Brain microvascular endothelial cell (primary cell): ENCODE measurements at regions not wholly inside any gene's neighbourhood (a gene's known extent, or its start where the extent isn't known, plus 50 kb on each side); places are given as distances from the start of the nearest gene placed in this dataset.

ENCODE experiments used
- DNase-seq: peaks from one replicate; pipeline ENCODE4 v3.0.0-alpha.2; 2020
- H3K27ac ChIP-seq: fragments of 250-450 bp; sonication (Bioruptor Pico); 2 replicates; pipeline ENCODE4 v1.5.1; 2020; ENCODE audit warnings: mild to moderate bottlenecking, moderate library complexity
- H3K27me3 ChIP-seq: fragments of 250-450 bp; sonication (Bioruptor Pico); replicated peaks from 2 replicates; pipeline ENCODE4 v1.5.1; 2020; ENCODE audit warnings: mild to moderate bottlenecking
- H3K36me3 ChIP-seq: fragments of 250-450 bp; sonication (Bioruptor Pico); replicated peaks from 2 replicates; pipeline ENCODE4 v1.5.1; 2020; ENCODE audit warnings: mild to moderate bottlenecking
- H3K4me3 ChIP-seq: 2 replicates; pipeline ENCODE4 v1.5.1; 2011; ENCODE audit warnings: low read depth, mild to moderate bottlenecking, control low read depth, low read length, moderate library complexity
- in situ Hi-C: cut with HindIII; loops from 2 replicates; pipeline ENCODE4 v1.10.0; 2017; ENCODE audit warnings: low sequenced_read_pairs, low pct_ligation_motif_present
- TF ChIP-seq, protein P1 (sequence below): IDR thresholded peaks from 2 replicates; pipeline ENCODE4 v1.5.1; 2011; ENCODE audit warnings: low read depth, mild to moderate bottlenecking, moderate library complexity, low read length, control low read depth, inconsistent platforms; ENCODE audit errors: missing control alignments

DNA sequence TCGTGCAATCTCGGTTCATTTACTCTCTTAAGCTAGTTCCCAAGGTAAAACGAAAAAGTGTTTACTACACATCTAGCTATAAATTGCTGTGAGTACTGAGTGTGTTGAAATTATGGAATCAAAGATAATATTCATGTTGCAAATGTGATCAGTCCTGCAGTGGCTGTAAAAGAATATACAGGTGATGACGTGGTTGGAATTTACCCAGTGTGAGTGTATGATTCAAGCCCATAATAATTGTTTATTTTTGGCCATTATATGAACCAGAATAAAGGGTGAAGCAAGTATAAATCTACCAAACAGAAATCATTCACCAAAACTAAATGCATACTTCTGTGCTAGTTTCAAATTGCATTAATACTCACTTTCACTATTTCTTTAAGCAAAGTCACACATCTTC, 1363.6 kb upstream of the CHAC2 start:
- Histone ChIP-seq H3K27me3 (no peaks in the 10 kb centered on the region), H3K4me3 (no peak overlapping the region), H3K36me3 (no peaks in the 10 kb centered on the region), H3K27ac (no peak overlapping the region)
- DNase-seq = no peak
- TF ChIP-seq, protein P1, sequence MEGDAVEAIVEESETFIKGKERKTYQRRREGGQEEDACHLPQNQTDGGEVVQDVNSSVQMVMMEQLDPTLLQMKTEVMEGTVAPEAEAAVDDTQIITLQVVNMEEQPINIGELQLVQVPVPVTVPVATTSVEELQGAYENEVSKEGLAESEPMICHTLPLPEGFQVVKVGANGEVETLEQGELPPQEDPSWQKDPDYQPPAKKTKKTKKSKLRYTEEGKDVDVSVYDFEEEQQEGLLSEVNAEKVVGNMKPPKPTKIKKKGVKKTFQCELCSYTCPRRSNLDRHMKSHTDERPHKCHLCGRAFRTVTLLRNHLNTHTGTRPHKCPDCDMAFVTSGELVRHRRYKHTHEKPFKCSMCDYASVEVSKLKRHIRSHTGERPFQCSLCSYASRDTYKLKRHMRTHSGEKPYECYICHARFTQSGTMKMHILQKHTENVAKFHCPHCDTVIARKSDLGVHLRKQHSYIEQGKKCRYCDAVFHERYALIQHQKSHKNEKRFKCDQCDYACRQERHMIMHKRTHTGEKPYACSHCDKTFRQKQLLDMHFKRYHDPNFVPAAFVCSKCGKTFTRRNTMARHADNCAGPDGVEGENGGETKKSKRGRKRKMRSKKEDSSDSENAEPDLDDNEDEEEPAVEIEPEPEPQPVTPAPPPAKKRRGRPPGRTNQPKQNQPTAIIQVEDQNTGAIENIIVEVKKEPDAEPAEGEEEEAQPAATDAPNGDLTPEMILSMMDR = no peak
- in situ Hi-C loops = no loop called here

DNA sequence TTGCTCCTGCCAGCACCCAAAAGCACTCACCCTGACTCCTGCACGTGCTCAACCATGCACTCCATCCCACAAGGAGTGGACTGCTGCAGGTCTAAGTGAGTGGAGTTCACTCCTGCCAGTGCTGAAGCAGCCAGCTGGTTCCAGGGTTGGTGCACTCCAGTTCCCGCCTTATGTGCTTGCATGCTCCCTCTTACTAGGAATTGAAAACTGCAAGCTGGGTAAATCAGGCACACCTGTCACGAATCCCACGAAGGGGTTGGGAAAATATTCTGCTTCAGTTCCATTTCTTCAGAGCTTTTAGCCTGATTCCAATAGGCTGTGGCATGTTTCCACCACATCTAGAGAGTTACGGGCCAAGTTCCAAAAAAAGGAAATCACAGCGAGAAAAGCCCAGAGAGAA, 1365.5 kb upstream of the CHAC2 start:
- Histone ChIP-seq H3K36me3 (no peaks in the 10 kb centered on the region), H3K27me3 (no peaks in the 10 kb centered on the region), H3K4me3 (no peak overlapping the region), H3K27ac (no peak overlapping the region)
- in situ Hi-C loops = no loop called here
- DNase-seq = no peak
- TF ChIP-seq, protein P1 = no peak

DNA sequence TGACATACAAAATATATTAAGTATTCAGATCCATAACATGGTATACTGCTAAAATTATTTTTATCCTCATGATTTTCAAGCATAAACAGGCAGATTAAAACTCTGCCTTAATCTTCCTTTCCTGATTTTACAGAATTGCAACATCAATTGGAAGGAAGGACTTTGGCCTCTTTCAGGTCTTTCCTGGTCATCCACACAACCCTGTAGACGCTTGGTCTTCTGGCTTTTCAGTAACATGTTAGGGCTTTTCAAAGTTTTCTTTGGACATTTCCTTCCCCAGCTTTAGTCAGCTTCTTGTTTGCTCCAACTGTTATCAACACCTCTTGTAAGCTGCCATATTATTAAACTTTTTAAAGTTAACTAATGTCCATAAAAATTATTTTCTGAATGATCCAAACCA, 1364.9 kb upstream of the NRXN1 start:
- Histone ChIP-seq H3K27ac (no peak overlapping the region), H3K4me3 (no peak overlapping the region), H3K36me3 (no peaks in the 10 kb centered on the region), H3K27me3 (no peaks in the 10 kb centered on the region)
- in situ Hi-C loops = no loop called here
- TF ChIP-seq, protein P1 = no peak
- no peak for DNase-seq

DNA sequence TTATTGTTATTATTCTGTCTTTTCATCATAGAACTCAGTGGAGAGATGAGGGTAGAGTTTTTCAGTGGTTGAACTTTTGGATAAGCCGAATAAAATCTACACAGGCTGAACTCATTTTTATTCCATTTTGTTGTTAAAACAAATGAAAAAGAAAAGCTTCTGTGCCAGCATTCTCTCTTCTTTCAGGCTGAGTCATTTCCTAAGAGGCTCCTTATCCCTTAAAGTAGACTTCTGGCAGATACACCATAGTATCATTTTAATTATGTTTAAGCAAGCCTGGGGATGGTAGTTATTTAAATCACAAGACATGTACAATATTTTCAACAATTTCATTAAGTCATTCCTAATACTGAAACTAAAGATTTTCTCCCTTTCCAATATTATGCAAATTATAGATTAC, 1364.0 kb upstream of the NRXN1 start:
- in situ Hi-C loops = no loop called here
- Histone ChIP-seq H3K27ac (no peak overlapping the region), H3K36me3 (no peaks in the 10 kb centered on the region), H3K27me3 (no peaks in the 10 kb centered on the region), H3K4me3 (no peak overlapping the region)
- TF ChIP-seq, protein P1 = no peak
- DNase-seq = no peak

DNA sequence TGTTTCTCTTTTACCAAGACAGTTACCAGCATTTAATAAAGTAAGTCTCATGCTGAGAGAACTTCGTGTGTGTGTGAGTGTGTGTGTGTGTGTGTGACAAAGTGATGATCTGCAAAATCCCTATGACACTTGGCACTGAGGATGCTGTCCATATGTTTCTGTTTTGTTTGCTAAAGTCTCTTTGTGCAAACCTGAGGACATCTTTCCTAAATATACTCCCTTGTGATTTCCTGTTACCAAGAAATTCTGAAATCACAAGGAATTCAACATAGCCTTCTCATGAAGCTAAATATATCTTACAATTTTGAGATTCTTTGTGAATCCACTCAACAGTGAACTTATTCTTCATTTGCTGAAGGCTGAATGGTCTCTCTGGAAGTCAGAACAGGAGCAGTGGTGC, 1359.7 kb upstream of the NRXN1 start:
- no peak overlapping the region for H3K27ac ChIP-seq
- H3K36me3 ChIP-seq = no peaks in the 10 kb centered on the region
- H3K4me3 ChIP-seq = no peak overlapping the region
- no peaks in the 10 kb centered on the region for H3K27me3 ChIP-seq
- DNase-seq = no peak
- in situ Hi-C loops = no loop called here
- TF ChIP-seq, protein P1 = no peak

DNA sequence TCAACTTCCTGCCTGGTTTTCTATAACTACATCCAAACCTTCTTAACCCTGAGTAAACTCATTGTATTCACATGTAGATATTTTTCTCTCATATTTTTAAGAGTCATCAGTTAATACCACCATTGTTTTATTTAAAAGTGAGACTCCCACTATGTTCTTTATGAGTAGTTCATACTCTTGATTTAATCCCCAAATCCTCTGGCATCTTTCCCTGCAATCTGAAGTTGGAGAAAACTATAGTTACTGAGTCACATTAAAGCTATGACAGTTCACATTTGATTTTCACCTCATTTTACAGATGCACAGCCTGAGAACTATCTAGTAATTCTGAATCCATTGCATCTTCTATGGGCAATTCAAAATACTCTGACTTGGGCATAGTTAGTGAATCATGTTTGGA, 1358.7 kb upstream of the NRXN1 start:
- no peak overlapping the region for H3K4me3 ChIP-seq

More for the DNA sequence above, 1358.7 kb upstream of the NRXN1 start:
- in situ Hi-C loops = no loop called here
- no peaks in the 10 kb centered on the region for H3K36me3 ChIP-seq
- peak; percentile 27 for DNase-seq
- TF ChIP-seq, protein P1 = no peak
- no peak overlapping the region for H3K27ac ChIP-seq
- H3K27me3 ChIP-seq = no peaks in the 10 kb centered on the region
